ENCODE measurements at regions not wholly inside any gene's neighbourhood (a gene's known extent, or its start where the extent isn't known, plus 50 kb on each side); places are given as distances from the start of the nearest gene placed in this dataset.

- H3K27ac ChIP-seq (ENCODE audit: low read length), result no peak overlapping the region
- no peaks in the 10 kb centered on the region for H3K36me3 ChIP-seq (ENCODE audit: insufficient read depth, low read depth, low read length)
- no peaks in the 10 kb centered on the region for H3K4me1 ChIP-seq (ENCODE audit: insufficient read depth, low read length)
- no peaks in the 10 kb centered on the region for H3K9me3 ChIP-seq (ENCODE audit: insufficient read depth, low read depth, low read length)
- H3K27me3 ChIP-seq (ENCODE audit: insufficient read depth, low read length), result no peaks in the 10 kb centered on the region
- H3K9ac ChIP-seq (ENCODE audit: low read depth, low read length), result no peak overlapping the region
- no peak overlapping the region for H3K4me3 ChIP-seq (ENCODE audit: low read length)
Observed at GRCh38 chr3:3587647-3587972, 211.6 kb upstream of the LRRN1 start.

GRCh38 chr3:3586843-3587646, 212.2 kb upstream of the LRRN1 start:
- Histone ChIP-seq H3K27me3 (ENCODE audit: insufficient read depth, low read length) (no peaks in the 10 kb centered on the region), H3K9me3 (ENCODE audit: insufficient read depth, low read depth, low read length) (no peaks in the 10 kb centered on the region), H3K27ac (ENCODE audit: low read length) (no peak overlapping the region), H3K4me1 (ENCODE audit: insufficient read depth, low read length) (no peaks in the 10 kb centered on the region), H3K36me3 (ENCODE audit: insufficient read depth, low read depth, low read length) (no peaks in the 10 kb centered on the region), H3K9ac (ENCODE audit: low read depth, low read length) (no peak overlapping the region), H3K4me3 (ENCODE audit: low read length) (no peak overlapping the region)

- H3K9ac ChIP-seq (ENCODE audit: low read depth, low read length), result no peak overlapping the region
- no peaks in the 10 kb centered on the region for H3K36me3 ChIP-seq (ENCODE audit: insufficient read depth, low read depth, low read length)
Observed at GRCh38 chr3:3586336-3586735, 212.9 kb upstream of the LRRN1 start.

GRCh38 chr3:3579658-3580057, 219.6 kb upstream of the LRRN1 start:
- Histone ChIP-seq H3K27ac (ENCODE audit: low read length) (no peak overlapping the region), H3K36me3 (ENCODE audit: insufficient read depth, low read depth, low read length) (no peaks in the 10 kb centered on the region), H3K4me3 (ENCODE audit: low read length) (no peak overlapping the region), H3K9ac (ENCODE audit: low read depth, low read length) (no peak overlapping the region), H3K9me3 (ENCODE audit: insufficient read depth, low read depth, low read length) (no peaks in the 10 kb centered on the region), H3K4me1 (ENCODE audit: insufficient read depth, low read length) (no peaks in the 10 kb centered on the region), H3K27me3 (ENCODE audit: insufficient read depth, low read length) (no peaks in the 10 kb centered on the region)

More at GRCh38 chr3:3586336-3586735, 212.9 kb upstream of the LRRN1 start:
- H3K4me1 ChIP-seq (ENCODE audit: insufficient read depth, low read length), result no peaks in the 10 kb centered on the region
- no peaks in the 10 kb centered on the region for H3K27me3 ChIP-seq (ENCODE audit: insufficient read depth, low read length)
- no peak overlapping the region for H3K4me3 ChIP-seq (ENCODE audit: low read length)
- no peaks in the 10 kb centered on the region for H3K9me3 ChIP-seq (ENCODE audit: insufficient read depth, low read depth, low read length)
- no peak overlapping the region for H3K27ac ChIP-seq (ENCODE audit: low read length)

GRCh38 chr3:3578718-3579117, 220.5 kb upstream of the LRRN1 start:
- H3K4me3 ChIP-seq (ENCODE audit: low read length), result no peak overlapping the region
- no peaks in the 10 kb centered on the region for H3K9me3 ChIP-seq (ENCODE audit: insufficient read depth, low read depth, low read length)
- H3K27me3 ChIP-seq (ENCODE audit: insufficient read depth, low read length), result no peaks in the 10 kb centered on the region
- no peaks in the 10 kb centered on the region for H3K4me1 ChIP-seq (ENCODE audit: insufficient read depth, low read length)
- H3K27ac ChIP-seq (ENCODE audit: low read length), result no peak overlapping the region
- H3K9ac ChIP-seq (ENCODE audit: low read depth, low read length), result no peak overlapping the region
- no peaks in the 10 kb centered on the region for H3K36me3 ChIP-seq (ENCODE audit: insufficient read depth, low read depth, low read length)

- Histone ChIP-seq H3K9me3 (ENCODE audit: insufficient read depth, low read depth, low read length) (no peaks in the 10 kb centered on the region), H3K4me3 (ENCODE audit: low read length) (no peak overlapping the region)
Observed at GRCh38 chr3:3577823-3578222, 221.4 kb upstream of the LRRN1 start.

GRCh38 chr3:3573341-3573740, 225.9 kb upstream of the LRRN1 start:
- no peaks in the 10 kb centered on the region for H3K9me3 ChIP-seq (ENCODE audit: insufficient read depth, low read depth, low read length)
- no peak overlapping the region for H3K4me3 ChIP-seq (ENCODE audit: low read length)
- no peaks in the 10 kb centered on the region for H3K27me3 ChIP-seq (ENCODE audit: insufficient read depth, low read length)
- H3K36me3 ChIP-seq (ENCODE audit: insufficient read depth, low read depth, low read length), result no peaks in the 10 kb centered on the region
- H3K4me1 ChIP-seq (ENCODE audit: insufficient read depth, low read length), result no peaks in the 10 kb centered on the region
- no peak overlapping the region for H3K9ac ChIP-seq (ENCODE audit: low read depth, low read length)
- no peak overlapping the region for H3K27ac ChIP-seq (ENCODE audit: low read length)

More at GRCh38 chr3:3577823-3578222, 221.4 kb upstream of the LRRN1 start:
- H3K4me1 ChIP-seq (ENCODE audit: insufficient read depth, low read length), result no peaks in the 10 kb centered on the region
- H3K27me3 ChIP-seq (ENCODE audit: insufficient read depth, low read length), result no peaks in the 10 kb centered on the region
- no peaks in the 10 kb centered on the region for H3K36me3 ChIP-seq (ENCODE audit: insufficient read depth, low read depth, low read length)
- H3K9ac ChIP-seq (ENCODE audit: low read depth, low read length), result no peak overlapping the region
- no peak overlapping the region for H3K27ac ChIP-seq (ENCODE audit: low read length)

GRCh38 chr3:3560591-3561311, 238.5 kb upstream of the LRRN1 start:
- no peak overlapping the region for H3K4me3 ChIP-seq (ENCODE audit: low read length)
- no peaks in the 10 kb centered on the region for H3K27me3 ChIP-seq (ENCODE audit: insufficient read depth, low read length)
- no peak overlapping the region for H3K27ac ChIP-seq (ENCODE audit: low read length)
- no peaks in the 10 kb centered on the region for H3K4me1 ChIP-seq (ENCODE audit: insufficient read depth, low read length)
- H3K9me3 ChIP-seq (ENCODE audit: insufficient read depth, low read depth, low read length), result no peaks in the 10 kb centered on the region
- H3K9ac ChIP-seq (ENCODE audit: low read depth, low read length), result no peak overlapping the region
- H3K36me3 ChIP-seq (ENCODE audit: insufficient read depth, low read depth, low read length), result no peaks in the 10 kb centered on the region

- no peaks in the 10 kb centered on the region for H3K27me3 ChIP-seq (ENCODE audit: insufficient read depth, low read length)
- no peaks in the 10 kb centered on the region for H3K9me3 ChIP-seq (ENCODE audit: insufficient read depth, low read depth, low read length)
- H3K9ac ChIP-seq (ENCODE audit: low read depth, low read length), result no peak overlapping the region
- no peaks in the 10 kb centered on the region for H3K4me1 ChIP-seq (ENCODE audit: insufficient read depth, low read length)
- no peak overlapping the region for H3K27ac ChIP-seq (ENCODE audit: low read length)
- H3K36me3 ChIP-seq (ENCODE audit: insufficient read depth, low read depth, low read length), result no peaks in the 10 kb centered on the region
- no peak overlapping the region for H3K4me3 ChIP-seq (ENCODE audit: low read length)
Observed at GRCh38 chr3:3559786-3560185, 239.4 kb upstream of the LRRN1 start.

- no peak overlapping the region for H3K4me3 ChIP-seq (ENCODE audit: low read length)
- no peaks in the 10 kb centered on the region for H3K4me1 ChIP-seq (ENCODE audit: insufficient read depth, low read length)
- no peak overlapping the region for H3K9ac ChIP-seq (ENCODE audit: low read depth, low read length)
- no peak overlapping the region for H3K27ac ChIP-seq (ENCODE audit: low read length)
- H3K27me3 ChIP-seq (ENCODE audit: insufficient read depth, low read length), result no peaks in the 10 kb centered on the region
- no peaks in the 10 kb centered on the region for H3K36me3 ChIP-seq (ENCODE audit: insufficient read depth, low read depth, low read length)
- no peaks in the 10 kb centered on the region for H3K9me3 ChIP-seq (ENCODE audit: insufficient read depth, low read depth, low read length)
Observed at GRCh38 chr3:3556078-3556477, 243.2 kb upstream of the LRRN1 start.

GRCh38 chr3:3553236-3553635, 246.0 kb upstream of the LRRN1 start:
- peaks cover 9% of the 10 kb centered on the region; the same call in 1 of the 2 replicates for H3K9me3 ChIP-seq (ENCODE audit: insufficient read depth, low read depth, low read length)
- H3K4me3 ChIP-seq (ENCODE audit: low read length), result no peak overlapping the region
- no peak overlapping the region for H3K9ac ChIP-seq (ENCODE audit: low read depth, low read length)
- H3K4me1 ChIP-seq (ENCODE audit: insufficient read depth, low read length), result no peaks in the 10 kb centered on the region
- H3K27ac ChIP-seq (ENCODE audit: low read length), result no peak overlapping the region
- H3K27me3 ChIP-seq (ENCODE audit: insufficient read depth, low read length), result no peaks in the 10 kb centered on the region
- no peaks in the 10 kb centered on the region for H3K36me3 ChIP-seq (ENCODE audit: insufficient read depth, low read depth, low read length)

- no peaks in the 10 kb centered on the region for H3K4me1 ChIP-seq (ENCODE audit: insufficient read depth, low read length)
- no peak overlapping the region for H3K27ac ChIP-seq (ENCODE audit: low read length)
- H3K9ac ChIP-seq (ENCODE audit: low read depth, low read length), result no peak overlapping the region
- H3K4me3 ChIP-seq (ENCODE audit: low read length), result no peak overlapping the region
- no peaks in the 10 kb centered on the region for H3K36me3 ChIP-seq (ENCODE audit: insufficient read depth, low read depth, low read length)
- peaks cover 9% of the 10 kb centered on the region; the same call in 1 of the 2 replicates for H3K9me3 ChIP-seq (ENCODE audit: insufficient read depth, low read depth, low read length)
- no peaks in the 10 kb centered on the region for H3K27me3 ChIP-seq (ENCODE audit: insufficient read depth, low read length)
Observed at GRCh38 chr3:3552761-3553160, 246.5 kb upstream of the LRRN1 start.
